ENCODE measurements at regions not wholly inside any gene's neighbourhood (a gene's known extent, or its start where the extent isn't known, plus 50 kb on each side); places are given as distances from the start of the nearest gene placed in this dataset.

- no peak for TF ChIP-seq POLR2A (IDR thresholded peaks at IDR 0.05)
- TF ChIP-seq, protein P1, sequence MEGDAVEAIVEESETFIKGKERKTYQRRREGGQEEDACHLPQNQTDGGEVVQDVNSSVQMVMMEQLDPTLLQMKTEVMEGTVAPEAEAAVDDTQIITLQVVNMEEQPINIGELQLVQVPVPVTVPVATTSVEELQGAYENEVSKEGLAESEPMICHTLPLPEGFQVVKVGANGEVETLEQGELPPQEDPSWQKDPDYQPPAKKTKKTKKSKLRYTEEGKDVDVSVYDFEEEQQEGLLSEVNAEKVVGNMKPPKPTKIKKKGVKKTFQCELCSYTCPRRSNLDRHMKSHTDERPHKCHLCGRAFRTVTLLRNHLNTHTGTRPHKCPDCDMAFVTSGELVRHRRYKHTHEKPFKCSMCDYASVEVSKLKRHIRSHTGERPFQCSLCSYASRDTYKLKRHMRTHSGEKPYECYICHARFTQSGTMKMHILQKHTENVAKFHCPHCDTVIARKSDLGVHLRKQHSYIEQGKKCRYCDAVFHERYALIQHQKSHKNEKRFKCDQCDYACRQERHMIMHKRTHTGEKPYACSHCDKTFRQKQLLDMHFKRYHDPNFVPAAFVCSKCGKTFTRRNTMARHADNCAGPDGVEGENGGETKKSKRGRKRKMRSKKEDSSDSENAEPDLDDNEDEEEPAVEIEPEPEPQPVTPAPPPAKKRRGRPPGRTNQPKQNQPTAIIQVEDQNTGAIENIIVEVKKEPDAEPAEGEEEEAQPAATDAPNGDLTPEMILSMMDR (IDR thresholded peaks at IDR 0.05): no peak
- no peak for TF ChIP-seq EP300 (IDR thresholded peaks at IDR 0.05)
Observed at GRCh38 chr12:93176610-93177126, 201.1 kb upstream of the NUDT4 start.

All from tibial nerve (tissue), 4 donors.